HG02610 (cell line): ENCODE measurements at regions not wholly inside any gene's neighbourhood (a gene's known extent, or its start where the extent isn't known, plus 50 kb on each side); places are given as distances from the start of the nearest gene placed in this dataset.

Source experiments
- ATAC-seq: cut with Tn5 transposase; IDR thresholded peaks from one replicate; pipeline ENCODE4 v1.9.1; 2021; ENCODE audit warnings: mild to moderate bottlenecking, moderate library complexity; ENCODE audit not compliant: unreplicated experiment

DNA sequence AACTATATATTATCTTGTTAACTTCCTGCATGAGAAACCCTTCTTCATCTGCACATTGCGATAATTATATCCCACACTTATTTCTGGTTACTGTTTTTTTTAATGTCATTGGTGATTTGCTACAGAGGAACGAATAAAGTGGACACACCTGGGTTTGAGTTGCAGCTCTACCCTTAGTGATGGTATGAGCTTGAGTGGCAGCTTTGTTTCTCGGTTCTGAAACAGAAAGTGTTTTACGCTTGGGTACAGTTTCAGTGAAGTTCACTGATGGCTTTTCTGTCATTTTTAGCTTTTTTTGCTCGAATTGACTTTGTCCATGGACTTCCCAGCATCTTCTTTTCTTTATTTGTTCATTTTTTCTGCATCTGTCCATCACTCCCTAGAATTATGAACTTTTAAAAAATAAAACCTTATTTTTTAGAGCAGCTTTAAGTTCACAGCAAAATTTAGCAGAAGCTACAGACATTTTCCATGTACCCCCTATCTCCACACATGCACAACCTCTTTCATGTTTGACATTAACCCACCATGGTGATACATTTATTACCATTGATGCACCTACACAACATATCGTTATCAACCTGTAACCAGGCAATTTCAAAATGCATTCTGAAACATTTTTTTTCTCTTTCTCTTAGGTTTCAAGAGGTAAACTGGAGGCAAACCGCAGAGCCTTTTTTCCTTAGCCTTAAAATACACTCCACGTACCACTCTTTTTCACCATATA, 1041.6 kb upstream of the PRKX start:
- ATAC-seq, result peak; percentile 100

DNA sequence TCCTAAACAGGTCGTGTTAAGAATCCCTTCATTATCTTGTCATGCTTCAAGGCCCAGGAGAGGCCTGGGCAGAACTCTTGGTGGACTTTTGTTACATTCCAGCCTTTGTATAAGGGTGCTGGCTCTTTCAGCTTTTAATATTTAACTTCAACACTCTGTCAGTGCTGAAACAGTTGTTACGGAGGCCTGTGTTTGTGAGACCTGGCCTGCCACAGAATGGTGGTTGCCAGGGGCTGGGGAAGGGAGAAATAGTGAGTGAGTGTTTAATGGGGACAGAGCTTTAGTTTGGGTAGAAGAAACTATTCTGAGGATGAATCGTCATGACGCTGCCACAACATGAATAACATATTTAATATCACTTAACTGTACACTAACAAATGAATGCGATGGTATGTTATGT, 1027.6 kb upstream of the PRKX start:
- no peak for ATAC-seq

GRCh38 chrX:4735299-4735698, 1021.9 kb upstream of the PRKX start:
- ATAC-seq, result no peak

GRCh38 chrX:4710618-4711433, 997.4 kb upstream of the PRKX start:
- ATAC-seq, result peak; percentile 98

- ATAC-seq, result no peak
These were observed 995.7 kb upstream of the PRKX start for GRCh38 chrX:4708970-4709760.

GRCh38 chrX:4706961-4707360, 993.5 kb upstream of the PRKX start:
- ATAC-seq, result no peak

GRCh38 chrX:4690521-4690920, 977.1 kb upstream of the PRKX start:
- ATAC-seq, result no peak

DNA sequence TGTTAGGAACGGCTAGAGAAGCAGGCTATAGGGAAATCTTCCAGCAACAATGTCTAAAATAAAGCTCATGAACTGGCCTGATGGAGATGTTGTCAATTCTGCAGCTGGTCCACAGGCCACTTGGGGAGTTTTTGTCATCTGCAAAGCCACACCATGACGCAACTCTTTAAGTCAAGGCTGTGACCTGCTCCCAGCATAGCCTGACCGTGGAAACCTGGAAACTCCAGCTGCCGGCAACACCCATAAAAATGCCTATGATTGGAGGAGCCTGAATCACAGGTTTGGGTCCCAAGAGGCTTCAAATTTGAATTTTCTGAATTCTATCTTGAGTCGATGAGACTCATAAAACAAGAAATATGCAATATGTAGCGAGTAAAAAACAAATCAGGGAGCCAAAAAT, 969.2 kb upstream of the PRKX start:
- ATAC-seq, result no peak

DNA sequence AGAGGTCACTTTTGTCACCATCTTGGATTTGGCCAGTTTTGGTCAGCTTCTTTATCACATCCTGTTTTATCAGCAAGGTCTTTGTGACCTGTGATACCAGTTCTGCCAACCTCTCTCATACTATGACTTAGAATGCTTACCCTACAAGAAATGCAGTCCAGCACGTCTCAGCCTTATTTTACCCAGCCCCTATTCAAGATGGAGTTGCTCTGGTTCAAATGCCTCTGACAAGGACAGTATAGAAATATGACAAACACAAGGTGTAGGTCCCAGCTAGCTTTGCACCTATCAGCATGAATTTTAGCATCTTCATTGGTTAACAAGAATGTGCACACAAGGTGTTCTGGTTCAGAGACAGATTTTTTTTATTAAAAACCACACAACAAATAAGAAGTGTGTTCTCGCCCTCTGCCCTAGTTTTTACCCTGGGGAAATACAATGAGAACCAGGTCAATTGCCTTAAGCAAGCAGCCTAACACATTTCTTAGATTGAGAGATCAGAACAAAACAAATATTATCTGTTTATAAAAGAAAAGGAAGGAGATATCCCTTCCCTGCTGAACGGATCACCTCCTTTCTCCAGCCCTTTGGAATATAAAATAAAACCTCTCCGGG, 962.3 kb upstream of the PRKX start:
- no peak for ATAC-seq

DNA sequence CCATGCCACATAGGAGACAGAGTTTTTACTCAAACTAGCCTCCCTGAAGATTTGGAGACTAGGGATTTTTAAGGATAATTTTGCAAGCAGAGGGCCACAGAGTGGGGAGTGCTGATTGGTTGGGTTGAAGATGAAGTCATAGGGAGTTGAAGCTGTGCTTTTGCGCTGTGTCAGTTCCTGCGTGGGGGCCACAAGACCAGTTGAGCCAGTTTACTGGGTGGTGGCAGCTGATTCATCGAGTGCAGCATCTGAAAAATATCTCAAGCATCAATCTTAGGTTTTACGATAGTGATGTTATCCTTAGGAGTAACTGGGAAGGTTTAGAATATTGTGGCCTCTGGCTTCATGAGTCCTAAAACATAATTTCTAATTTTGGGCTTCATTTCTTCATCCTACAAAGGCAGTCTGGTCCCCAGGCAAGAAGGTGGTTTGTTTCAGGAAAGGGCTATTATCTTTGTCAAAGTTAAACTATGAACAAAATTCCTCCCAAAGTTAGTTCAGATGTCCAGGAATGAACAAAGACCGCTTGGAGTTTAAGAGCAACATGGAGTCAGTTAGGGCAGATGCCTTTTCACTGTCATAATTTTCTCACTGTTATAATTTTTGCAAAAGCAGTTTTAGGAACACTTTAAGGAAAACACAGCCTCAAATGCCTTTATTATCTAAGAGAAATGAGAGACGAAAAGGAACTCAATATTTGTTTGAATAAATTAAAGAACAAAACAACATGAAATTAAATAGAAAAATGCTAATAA, 960.8 kb upstream of the PRKX start:
- no peak for ATAC-seq

GRCh38 chrX:4671344-4671743, 957.9 kb upstream of the PRKX start:
- ATAC-seq, result no peak

DNA sequence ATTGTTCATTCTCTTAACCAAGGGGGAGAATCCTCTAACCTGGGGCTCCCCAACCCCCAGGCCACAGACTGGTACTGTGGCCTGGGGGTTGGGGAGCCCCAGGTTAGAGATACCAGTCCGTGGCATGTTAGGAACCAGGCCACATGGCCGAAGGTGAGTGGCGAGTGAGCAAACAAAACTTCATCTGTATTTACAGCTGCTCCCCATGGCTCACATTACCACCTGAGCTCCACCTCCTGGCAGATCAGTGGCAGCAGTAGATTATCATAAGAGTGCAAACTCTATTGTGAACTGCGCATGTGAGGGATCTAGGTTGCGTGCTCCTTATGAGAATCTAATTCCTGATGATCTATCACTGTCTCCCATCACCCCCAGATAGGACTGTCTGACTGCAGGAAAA, 957.2 kb upstream of the PRKX start:
- ATAC-seq, result no peak

- no peak for ATAC-seq
These were observed 955.5 kb upstream of the PRKX start for GRCh38 chrX:4668802-4669536.

DNA sequence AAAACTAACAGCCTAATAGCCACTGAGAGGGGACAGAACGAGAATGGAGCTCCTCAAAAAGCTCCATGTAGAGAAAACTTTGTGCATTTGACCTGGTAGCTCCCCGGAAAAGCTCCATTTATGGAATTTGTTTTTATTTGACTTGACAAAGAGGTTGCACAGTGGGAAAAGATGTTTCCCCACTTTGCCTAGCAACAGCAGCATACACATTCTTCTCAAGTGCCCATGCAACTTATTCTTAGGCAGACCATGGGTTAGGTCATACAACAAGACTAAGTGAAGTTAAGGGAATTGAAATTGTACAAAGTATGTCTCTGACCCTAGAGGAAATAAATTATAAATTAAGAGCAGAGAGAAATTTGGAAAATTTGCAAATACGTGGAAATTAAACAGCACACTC, 949.6 kb upstream of the PRKX start:
- no peak for ATAC-seq

DNA sequence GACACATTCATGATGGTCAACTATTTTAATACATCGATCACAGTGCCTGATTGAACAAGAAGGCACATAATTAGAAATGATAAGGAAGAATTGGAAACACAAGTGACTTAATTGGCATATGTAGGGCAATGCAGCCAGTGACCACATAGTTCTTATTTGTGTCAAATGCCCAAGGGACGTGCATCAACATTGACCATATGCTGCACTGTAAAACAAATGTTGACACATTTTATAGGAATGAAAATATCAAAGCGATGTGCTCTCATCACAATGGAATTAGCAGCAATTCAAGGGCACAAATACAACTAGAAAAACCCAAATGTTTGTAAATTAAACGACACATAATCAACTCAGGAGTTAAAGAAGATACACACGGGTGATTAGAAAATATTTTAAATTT, 948.3 kb upstream of the PRKX start:
- ATAC-seq, result no peak

- ATAC-seq, result no peak
These were observed 943.0 kb upstream of the PRKX start for GRCh38 chrX:4656419-4656818.

DNA sequence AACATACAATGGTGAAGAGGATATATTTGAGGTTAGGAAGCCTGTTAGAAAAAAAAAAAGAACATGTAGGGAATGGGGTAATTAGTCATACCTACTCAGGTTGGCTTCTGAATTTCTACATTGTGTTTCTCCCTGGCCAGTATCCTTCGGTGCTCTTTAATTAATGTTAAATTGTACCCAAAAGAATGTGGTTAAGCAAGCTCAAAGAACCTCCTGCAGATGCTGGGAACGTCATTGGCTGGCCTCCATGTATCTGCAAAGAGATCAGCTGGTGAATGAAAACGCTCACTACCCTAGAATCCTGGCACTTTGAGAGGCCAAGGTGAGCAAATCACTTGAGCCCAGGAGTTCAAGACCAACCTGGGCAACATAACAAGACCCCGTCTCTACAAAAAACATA, 942.3 kb upstream of the PRKX start:
- no peak for ATAC-seq

DNA sequence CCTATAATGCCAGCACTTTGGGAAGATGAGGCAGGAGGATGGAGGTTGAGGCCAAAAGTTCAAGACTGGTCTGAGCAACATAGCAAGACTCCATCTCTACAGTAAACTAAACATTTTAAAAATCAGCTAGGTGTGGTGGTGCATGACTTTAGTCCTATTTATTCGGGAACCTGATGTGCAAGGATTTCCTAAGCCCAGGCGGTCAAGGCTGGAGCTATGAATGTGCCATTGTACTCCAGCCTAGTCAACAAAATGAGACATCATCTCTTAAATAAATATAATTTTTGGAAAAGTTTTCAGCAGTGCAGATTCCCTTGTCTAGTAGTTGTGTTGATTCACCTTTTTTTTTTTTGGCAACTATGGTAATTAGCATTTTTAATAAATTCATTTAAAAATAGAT, 928.7 kb upstream of the PRKX start:
- no peak for ATAC-seq

DNA sequence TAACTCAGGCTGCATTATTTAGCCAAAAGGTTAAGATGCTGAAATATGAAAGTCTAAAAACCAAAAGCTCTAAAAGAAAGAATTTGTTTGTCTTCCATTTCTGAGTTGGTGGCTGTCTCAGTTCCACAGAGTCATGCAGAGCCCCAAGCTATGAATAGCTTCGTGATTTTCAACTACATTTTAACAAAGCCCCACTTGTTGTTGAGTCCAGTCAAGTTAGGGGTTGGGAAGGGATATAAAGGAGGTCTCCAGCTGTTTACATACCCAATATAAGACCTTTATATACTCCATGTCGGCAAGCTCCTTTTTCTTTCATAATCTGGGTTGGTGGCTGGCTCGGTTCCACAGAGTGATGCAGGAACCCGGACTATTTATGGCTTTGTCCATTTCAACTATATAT, 924.6 kb upstream of the PRKX start:
- ATAC-seq, result no peak

DNA sequence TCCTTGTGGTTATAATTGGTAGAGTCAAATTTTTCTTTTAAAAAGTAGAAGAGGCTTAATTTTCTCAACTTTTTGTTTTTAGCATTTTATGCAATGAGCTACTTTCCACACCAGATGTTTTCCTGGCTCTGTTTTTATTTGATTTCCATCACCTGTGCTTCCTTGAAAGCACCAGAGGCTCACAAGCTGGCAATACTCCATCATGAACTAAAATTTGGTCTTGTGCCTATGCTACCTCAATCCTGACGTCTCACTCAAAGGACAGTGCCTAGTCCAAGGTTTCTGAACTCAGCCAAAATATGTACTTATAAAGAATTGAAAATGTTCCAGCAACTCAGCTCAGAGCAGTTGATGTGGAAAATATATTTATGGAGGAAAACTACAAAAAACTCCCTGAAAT, 914.0 kb upstream of the PRKX start:
- no peak for ATAC-seq
